BE2C (cell line): ENCODE measurements at regions not wholly inside any gene's neighbourhood (a gene's known extent, or its start where the extent isn't known, plus 50 kb on each side); places are given as distances from the start of the nearest gene placed in this dataset.
"Not testable (repeated sequence)": the region's sequence is repeated elsewhere in the genome, so short reads cannot be mapped to it uniquely, and the experiment has no call there.

Experiments
- DNase-seq: peaks from one replicate; pipeline ENCODE4 v3.0.0-alpha.2; 2020
- H3K27me3 ChIP-seq: fragments of 250-450 bp; sonication (Bioruptor Pico); 2 replicates; pipeline ENCODE4 v1.5.1; 2020; ENCODE audit warnings: mild to moderate bottlenecking
- H3K36me3 ChIP-seq: fragments of 250-450 bp; sonication (Bioruptor Pico); 2 replicates; pipeline ENCODE4 v1.5.1; 2020; ENCODE audit warnings: mild to moderate bottlenecking
- H3K4me1 ChIP-seq: fragments of 250-450 bp; sonication (Bioruptor Pico); 2 replicates; pipeline ENCODE4 v1.5.1; 2020
- H3K4me3 ChIP-seq: 2 replicates; pipeline ENCODE4 v1.5.1; 2011; ENCODE audit warnings: low read depth, low read length
- H3K9me3 ChIP-seq: fragments of 250-450 bp; sonication (Bioruptor Pico); 2 replicates; pipeline ENCODE4 v1.5.1; 2020
- TF ChIP-seq, protein P1 (sequence below): IDR thresholded peaks from 2 replicates; pipeline ENCODE4 v1.5.1; 2012; ENCODE audit warnings: mild to moderate bottlenecking, low read depth, low read length

DNA sequence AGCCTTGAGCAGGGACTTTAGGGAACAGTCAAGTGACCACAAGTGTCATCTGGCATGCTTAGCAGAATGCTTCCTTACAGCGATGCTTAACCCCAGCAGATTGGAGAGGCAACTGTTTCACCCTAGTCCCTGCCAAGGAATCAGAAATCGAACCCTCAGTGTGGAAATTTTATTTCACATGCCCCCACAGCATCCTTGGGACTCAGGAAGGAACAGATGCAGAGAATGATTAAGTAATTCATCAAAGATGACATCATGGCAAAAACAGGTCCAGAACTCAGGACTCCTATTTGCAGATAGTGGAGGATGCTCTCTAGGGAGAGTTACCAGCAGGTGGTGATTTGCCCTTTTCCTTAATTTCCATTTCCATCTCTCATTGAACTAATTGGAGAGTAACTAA lies 333.0 kb upstream of the KAZN start:
- 0 out of 2 replicates have a peak, but pooled peaks cover 5% of the 10 kb centered on the region for H3K4me1 ChIP-seq
- H3K4me3 ChIP-seq = no peak overlapping the region
- no peak for DNase-seq
- H3K27me3 ChIP-seq = no peaks in the 10 kb centered on the region
- H3K9me3 ChIP-seq = no peaks in the 10 kb centered on the region
- TF ChIP-seq, protein P1, sequence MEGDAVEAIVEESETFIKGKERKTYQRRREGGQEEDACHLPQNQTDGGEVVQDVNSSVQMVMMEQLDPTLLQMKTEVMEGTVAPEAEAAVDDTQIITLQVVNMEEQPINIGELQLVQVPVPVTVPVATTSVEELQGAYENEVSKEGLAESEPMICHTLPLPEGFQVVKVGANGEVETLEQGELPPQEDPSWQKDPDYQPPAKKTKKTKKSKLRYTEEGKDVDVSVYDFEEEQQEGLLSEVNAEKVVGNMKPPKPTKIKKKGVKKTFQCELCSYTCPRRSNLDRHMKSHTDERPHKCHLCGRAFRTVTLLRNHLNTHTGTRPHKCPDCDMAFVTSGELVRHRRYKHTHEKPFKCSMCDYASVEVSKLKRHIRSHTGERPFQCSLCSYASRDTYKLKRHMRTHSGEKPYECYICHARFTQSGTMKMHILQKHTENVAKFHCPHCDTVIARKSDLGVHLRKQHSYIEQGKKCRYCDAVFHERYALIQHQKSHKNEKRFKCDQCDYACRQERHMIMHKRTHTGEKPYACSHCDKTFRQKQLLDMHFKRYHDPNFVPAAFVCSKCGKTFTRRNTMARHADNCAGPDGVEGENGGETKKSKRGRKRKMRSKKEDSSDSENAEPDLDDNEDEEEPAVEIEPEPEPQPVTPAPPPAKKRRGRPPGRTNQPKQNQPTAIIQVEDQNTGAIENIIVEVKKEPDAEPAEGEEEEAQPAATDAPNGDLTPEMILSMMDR = no peak
- no peaks in the 10 kb centered on the region for H3K36me3 ChIP-seq

DNA sequence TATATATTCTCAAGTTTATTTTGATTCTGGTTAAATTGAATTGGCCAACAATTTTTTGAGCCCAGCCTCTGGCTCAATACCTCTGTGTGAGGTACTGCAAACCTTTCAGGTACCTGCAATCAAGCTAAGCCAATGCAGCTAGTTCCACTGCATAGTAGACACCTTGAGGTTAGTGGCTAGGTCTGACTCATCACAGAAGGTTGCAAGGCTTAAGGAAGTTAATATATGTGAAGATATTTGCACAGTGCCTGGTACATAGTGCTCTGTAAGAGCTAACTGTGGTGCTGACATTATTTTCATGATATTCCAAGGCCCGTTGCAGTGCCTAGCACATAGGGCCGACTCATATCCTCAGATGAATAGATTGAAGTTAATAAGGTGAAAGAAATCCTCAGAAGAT lies 330.5 kb upstream of the KAZN start:
- Histone ChIP-seq H3K4me1 (0 out of 2 replicates have a peak, but pooled peaks cover 5% of the 10 kb centered on the region), H3K4me3 (no peak overlapping the region), H3K36me3 (no peaks in the 10 kb centered on the region), H3K27me3 (no peaks in the 10 kb centered on the region), H3K9me3 (no peaks in the 10 kb centered on the region)
- DNase-seq = no peak
- TF ChIP-seq, protein P1 = no peak

DNA sequence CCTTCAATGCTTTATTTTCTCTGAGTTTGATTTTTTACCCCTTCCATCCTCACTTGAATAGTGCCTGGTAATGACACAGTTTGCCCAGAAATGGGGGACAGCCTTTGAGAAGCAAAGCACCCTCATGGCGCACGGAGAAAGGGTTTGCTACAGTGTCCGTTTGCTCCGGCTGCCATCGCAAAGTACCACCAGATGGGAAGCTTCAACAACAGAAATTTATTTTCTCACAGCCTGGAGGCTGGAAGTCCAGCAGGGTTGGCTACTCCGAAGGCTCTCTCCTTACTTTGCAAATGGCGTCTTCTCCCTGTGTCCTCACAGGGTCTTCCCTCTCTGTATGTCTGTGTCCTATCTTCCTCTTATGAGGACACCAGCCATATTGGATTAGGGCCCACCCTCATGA lies 327.7 kb upstream of the KAZN start:
- DNase-seq = no peak
- H3K27me3 ChIP-seq = no peaks in the 10 kb centered on the region
- no peaks in the 10 kb centered on the region for H3K36me3 ChIP-seq
- TF ChIP-seq, protein P1 = no peak
- no peaks in the 10 kb centered on the region for H3K9me3 ChIP-seq
- no peak overlapping the region for H3K4me3 ChIP-seq
- H3K4me1 ChIP-seq = no peaks in the 10 kb centered on the region

DNA sequence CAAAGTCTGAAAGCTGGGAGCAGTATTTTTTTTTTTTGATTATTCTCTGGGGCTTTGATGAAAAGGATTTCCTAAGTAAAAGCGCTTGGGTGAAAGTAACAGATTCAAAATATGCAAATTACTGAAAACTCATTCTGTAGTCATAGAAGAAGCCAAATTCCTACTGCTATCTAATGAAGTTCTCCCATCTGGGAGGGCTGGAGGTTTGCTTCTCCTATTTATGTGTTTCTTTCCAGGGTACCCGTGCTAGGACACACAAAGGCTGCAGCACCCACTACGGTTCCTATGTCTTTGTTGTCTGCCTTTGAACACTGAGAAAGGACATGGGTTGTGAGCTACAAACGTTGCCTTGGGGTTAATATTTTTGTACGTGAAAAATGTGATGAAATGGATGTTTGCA lies 324.7 kb upstream of the KAZN start:
- no peaks in the 10 kb centered on the region for H3K4me1 ChIP-seq
- H3K27me3 ChIP-seq = no peaks in the 10 kb centered on the region
- TF ChIP-seq, protein P1 = no peak
- no peak overlapping the region for H3K4me3 ChIP-seq
- DNase-seq = no peak
- H3K9me3 ChIP-seq = no peaks in the 10 kb centered on the region
- no peaks in the 10 kb centered on the region for H3K36me3 ChIP-seq

DNA sequence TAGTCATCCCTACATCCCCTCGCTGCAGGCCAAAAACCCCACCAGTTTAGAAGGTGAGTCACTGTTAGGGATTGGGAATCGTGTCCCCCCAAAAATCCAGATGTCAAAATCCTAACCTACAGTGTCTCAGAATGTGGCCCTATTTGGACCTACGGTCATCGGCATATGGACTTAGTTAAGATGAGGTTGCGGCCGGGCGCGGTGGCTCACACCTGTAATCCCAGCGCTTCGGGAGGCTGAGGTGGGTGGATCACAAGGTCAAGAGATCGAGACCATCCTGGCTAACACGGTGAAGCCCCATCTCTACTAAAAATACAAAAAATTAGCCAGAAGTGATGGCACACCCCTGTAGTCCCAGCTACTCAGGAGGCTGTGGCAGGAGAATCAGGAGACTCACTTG lies 318.6 kb upstream of the KAZN start:
- not testable (repeated sequence) for DNase-seq, H3K4me3 ChIP-seq, H3K27me3 ChIP-seq, H3K4me1 ChIP-seq, H3K9me3 ChIP-seq, H3K36me3 ChIP-seq

DNA sequence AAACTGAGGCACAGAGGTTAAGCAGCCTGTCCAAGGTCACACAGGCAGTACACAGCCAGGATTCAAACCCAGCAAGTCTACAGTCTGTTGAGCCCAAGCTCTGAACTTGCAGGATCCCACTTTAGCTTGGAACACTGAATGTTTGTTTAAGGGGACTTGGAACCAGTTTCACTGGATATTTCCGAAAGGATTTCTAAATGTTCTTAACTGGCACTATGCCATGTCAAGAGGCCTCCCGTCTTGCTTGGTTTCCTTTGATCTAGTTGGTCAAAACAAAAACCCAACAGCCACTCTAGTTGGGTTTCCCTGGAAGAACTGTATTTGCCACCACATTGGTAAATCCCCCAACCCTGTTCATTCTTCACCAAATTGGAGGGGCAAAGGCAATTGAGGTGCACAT lies 317.6 kb upstream of the KAZN start:
- TF ChIP-seq, protein P1 = no peak
- DNase-seq = no peak

DNA sequence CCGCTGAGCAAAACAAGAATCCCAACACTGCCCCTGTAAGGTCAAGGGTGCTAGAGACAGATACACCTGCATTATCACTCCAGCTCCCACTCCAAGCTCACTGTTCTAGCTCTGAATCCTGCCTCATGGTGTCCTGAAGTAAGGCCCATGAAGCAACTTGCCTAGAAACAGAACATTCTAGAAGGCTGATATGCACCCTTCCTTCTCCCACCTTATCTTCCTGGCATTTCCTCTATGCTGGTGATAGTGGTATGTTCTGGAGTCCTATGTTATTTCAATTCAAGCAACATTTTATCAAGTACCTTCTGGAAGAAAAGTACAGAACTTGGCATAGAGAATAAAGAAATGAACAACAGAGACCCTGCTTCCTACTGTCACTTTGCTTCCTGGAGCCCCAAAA lies 317.1 kb upstream of the KAZN start:
- Histone ChIP-seq H3K4me3 (no peak overlapping the region), H3K9me3 (no peaks in the 10 kb centered on the region), H3K4me1 (no peaks in the 10 kb centered on the region), H3K27me3 (no peaks in the 10 kb centered on the region), H3K36me3 (no peaks in the 10 kb centered on the region)
- DNase-seq = no peak
- TF ChIP-seq, protein P1 = no peak

More for the DNA sequence above, 317.6 kb upstream of the KAZN start:
- Histone ChIP-seq H3K4me3 (no peak overlapping the region), H3K27me3 (no peaks in the 10 kb centered on the region), H3K36me3 (no peaks in the 10 kb centered on the region), H3K9me3 (no peaks in the 10 kb centered on the region), H3K4me1 (no peaks in the 10 kb centered on the region)
